ENCODE measurements at regions not wholly inside any gene's neighbourhood (a gene's known extent, or its start where the extent isn't known, plus 50 kb on each side); places are given as distances from the start of the nearest gene placed in this dataset.

GRCh38 chr6:14373648-14374437, 256.3 kb downstream of the CD83 start:
- Histone ChIP-seq H3K4me1 (peaks cover 11% of the 10 kb centered on the region), H3K4me2 (ENCODE audit: low read length) (no peak overlapping the region), H3K27ac (no peak overlapping the region), H3K9me3 (ENCODE audit: control insufficient read depth, low read length) (no peaks in the 10 kb centered on the region), H2AFZ (no peak overlapping the region), H3K9ac (no peak overlapping the region), H3K27me3 (ENCODE audit: control insufficient read depth, insufficient read depth, low read length) (no peaks in the 10 kb centered on the region), H3K4me3 (ENCODE audit: low read depth, low read length) (no peak overlapping the region), H3K79me2 (no peaks in the 10 kb centered on the region), H3K36me3 (ENCODE audit: control insufficient read depth, insufficient read depth, low read length) (no peaks in the 10 kb centered on the region)
- no peak for TF ChIP-seq CTCF (IDR thresholded peaks at IDR 0.05)

GRCh38 chr6:14375930-14376329, 258.4 kb downstream of the CD83 start:
- Histone ChIP-seq H3K9ac (no peak overlapping the region), H3K36me3 (ENCODE audit: control insufficient read depth, insufficient read depth, low read length) (no peaks in the 10 kb centered on the region), H2AFZ (no peak overlapping the region), H3K27ac (no peak overlapping the region), H3K4me2 (ENCODE audit: low read length) (no peak overlapping the region), H3K4me1 (peaks cover 11% of the 10 kb centered on the region), H3K27me3 (ENCODE audit: control insufficient read depth, insufficient read depth, low read length) (no peaks in the 10 kb centered on the region), H3K79me2 (no peaks in the 10 kb centered on the region), H3K4me3 (ENCODE audit: low read depth, low read length) (no peak overlapping the region), H3K9me3 (ENCODE audit: control insufficient read depth, low read length) (no peaks in the 10 kb centered on the region)
- TF ChIP-seq CTCF (IDR thresholded peaks at IDR 0.05) = no peak

GRCh38 chr6:14379568-14379967, 262.0 kb downstream of the CD83 start:
- H3K9me3 ChIP-seq (ENCODE audit: control insufficient read depth, low read length) = no peaks in the 10 kb centered on the region
- TF ChIP-seq CTCF (IDR thresholded peaks at IDR 0.05) = no peak
- H2AFZ ChIP-seq = no peak overlapping the region
- H3K79me2 ChIP-seq = no peaks in the 10 kb centered on the region
- H3K9ac ChIP-seq = no peak overlapping the region
- H3K27me3 ChIP-seq (ENCODE audit: control insufficient read depth, insufficient read depth, low read length) = no peaks in the 10 kb centered on the region
- no peaks in the 10 kb centered on the region for H3K4me1 ChIP-seq
- H3K27ac ChIP-seq = no peak overlapping the region
- H3K36me3 ChIP-seq (ENCODE audit: control insufficient read depth, insufficient read depth, low read length) = no peaks in the 10 kb centered on the region
- H3K4me2 ChIP-seq (ENCODE audit: low read length) = no peak overlapping the region
- H3K4me3 ChIP-seq (ENCODE audit: low read depth, low read length) = no peak overlapping the region

- H2AFZ ChIP-seq = no peak overlapping the region
- H3K27ac ChIP-seq = no peak overlapping the region
- no peaks in the 10 kb centered on the region for H3K4me1 ChIP-seq
- H3K27me3 ChIP-seq (ENCODE audit: control insufficient read depth, insufficient read depth, low read length) = no peaks in the 10 kb centered on the region
- no peak overlapping the region for H3K4me2 ChIP-seq (ENCODE audit: low read length)
- no peak overlapping the region for H3K4me3 ChIP-seq (ENCODE audit: low read depth, low read length)
- TF ChIP-seq CTCF (IDR thresholded peaks at IDR 0.05) = no peak
- no peak overlapping the region for H3K9ac ChIP-seq
- H3K36me3 ChIP-seq (ENCODE audit: control insufficient read depth, insufficient read depth, low read length) = no peaks in the 10 kb centered on the region
- H3K79me2 ChIP-seq = no peaks in the 10 kb centered on the region
- H3K9me3 ChIP-seq (ENCODE audit: control insufficient read depth, low read length) = no peaks in the 10 kb centered on the region
Measured at GRCh38 chr6:14380086-14380820, 262.7 kb downstream of the CD83 start.

All from parathyroid adenoma (tissue), 2 donors.